ENCODE measurements at regions not wholly inside any gene's neighbourhood (a gene's known extent, or its start where the extent isn't known, plus 50 kb on each side); places are given as distances from the start of the nearest gene placed in this dataset.

GRCh38 chr17:83192161-83192788, 112.9 kb downstream of the METRNL start:
- no peak for DNase-seq

DNA sequence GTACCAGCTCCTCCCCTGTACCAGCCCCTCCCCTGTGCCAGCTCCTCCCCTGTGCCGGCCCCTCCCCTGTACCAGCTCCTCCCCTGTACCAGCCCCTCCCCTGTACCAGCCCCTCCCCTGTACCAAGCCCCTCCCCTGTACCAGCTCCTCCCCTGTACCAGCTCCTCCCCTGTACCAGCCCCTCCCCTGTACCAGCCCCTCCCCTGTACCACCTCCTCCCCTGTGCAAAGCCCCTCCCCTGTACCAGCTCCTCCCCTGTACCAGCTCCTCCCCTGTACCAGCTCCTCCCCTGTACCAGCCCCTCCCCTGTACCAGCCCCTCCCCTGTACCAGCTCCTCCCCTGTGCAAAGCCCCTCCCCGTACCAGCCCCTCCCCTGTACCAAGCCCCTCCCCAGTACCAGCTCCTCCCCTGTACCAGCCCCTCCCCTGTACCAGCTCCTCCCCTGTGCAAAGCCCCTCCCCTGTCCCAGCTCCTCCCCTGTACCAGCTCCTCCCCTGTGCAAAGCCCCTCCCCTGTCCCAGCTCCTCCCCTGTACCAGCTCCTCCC, 113.5 kb downstream of the METRNL start:
- peak in 1 of 2 donors; percentile 19 for DNase-seq

DNA sequence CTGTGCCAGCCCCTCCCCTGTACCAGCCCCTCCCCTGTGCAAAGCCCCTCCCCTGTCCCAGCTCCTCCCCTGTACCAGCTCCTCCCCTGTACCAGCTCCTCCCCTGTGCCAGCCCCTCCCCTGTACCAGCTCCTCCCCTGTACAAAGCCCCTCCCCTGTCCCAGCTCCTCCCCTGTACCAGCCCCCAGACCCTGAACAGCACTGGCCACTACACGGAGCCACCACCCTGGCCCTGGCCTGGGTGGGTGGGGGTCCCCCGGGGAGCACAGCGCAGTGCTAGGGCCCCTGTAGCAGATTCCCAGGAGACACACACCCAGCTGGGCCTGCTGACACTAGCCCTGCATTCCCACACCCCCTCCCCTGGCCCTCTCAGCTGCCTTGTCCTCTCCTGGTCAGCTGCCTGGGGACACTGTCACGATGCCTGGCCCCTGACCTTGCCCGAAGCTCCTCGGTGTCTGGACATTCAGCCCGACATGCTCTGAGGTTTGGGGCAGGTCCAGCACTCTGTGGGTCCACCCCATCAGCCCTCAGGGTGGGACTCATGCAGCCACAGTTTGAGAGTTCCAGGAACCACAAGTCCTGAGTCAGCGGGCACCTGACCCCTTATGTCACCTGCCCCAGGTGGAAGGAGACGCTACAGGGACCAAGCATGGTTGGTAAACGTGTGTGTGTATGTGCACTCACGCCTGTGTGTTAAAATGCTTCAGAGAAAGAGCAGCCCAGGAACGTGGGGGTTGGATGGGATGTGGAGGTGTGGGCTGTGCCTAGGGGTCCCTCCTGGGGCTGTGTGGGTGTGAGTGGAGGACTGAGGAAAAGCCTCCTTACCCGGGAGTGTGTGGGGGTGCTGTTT, 114.2 kb downstream of the METRNL start:
- DNase-seq, result peak in 1 of 2 donors; percentile 44

DNA sequence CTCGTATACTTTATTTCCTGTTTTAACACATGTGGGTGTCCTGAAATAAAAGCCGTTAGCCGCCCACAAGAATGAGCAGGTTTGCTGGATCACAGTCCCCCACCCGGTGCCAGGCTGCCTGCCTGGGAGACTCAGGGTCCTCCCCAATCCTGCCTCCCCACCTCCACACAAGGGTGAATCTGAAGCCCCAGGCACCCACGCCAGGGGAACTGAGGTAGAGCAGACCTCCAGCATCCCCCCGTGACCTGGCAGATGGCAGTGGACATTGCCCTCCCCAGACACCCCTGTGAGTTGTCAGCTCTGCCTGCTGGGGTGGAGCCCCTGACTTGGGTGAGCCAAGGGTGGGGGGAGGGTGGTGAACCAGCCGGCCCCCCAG, 114.8 kb downstream of the METRNL start:
- no peak for DNase-seq

DNA sequence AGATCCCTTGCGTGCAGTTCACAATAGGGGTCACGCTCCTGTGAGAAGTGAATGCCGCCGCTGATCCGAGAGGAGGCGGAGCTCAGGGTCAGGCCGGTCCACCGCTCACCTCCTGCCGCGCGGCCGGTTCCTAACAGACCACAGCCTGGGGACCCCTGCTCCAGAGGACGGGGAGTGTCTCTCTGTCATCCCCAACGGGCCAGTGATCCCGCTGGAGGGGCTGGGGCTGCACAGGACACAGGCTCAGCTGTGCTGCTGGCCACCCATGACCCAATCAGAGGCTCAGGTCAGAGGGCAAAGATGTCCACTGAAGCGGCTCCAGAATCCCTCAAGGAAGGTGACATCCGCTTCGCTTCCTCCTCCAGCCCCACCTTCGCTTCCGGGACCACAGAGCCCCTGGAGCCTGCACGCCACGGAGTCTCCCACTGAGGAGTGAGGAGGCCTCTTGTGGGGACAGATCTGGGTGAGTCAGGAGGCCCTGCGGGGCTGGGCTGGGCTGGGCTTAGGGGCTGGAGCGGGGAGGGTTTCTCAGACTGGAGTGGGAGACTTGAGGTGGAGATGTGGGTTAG, 115.4 kb downstream of the METRNL start:
- DNase-seq, result no peak

- DNase-seq, result no peak
Measured at GRCh38 chr17:83195330-83196023, 116.1 kb downstream of the METRNL start.

- no peak for DNase-seq
Measured at GRCh38 chr17:83196024-83196365, 116.6 kb downstream of the METRNL start.

DNA sequence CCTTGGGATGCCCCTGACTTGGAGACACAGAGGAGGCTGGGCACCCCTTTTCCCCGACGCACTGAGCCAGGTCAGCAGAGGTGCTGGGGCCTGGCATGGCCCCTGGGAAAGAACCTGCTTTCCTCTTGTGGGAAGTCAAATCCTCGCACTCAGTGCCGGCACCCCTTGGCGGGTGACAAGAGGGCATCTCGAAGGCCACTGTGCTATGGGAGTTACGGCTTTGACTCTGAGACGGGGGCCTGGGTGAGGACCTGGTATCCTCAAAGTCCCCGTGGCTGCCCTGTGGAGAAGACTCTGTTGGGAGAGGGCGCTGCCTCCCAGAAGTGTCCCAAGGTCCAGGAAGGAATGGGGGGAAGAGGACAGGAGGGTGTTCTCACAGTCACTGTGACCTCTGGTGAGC, 117.0 kb downstream of the METRNL start:
- no peak for DNase-seq

GRCh38 chr17:83196973-83197880, 117.8 kb downstream of the METRNL start:
- no peak for DNase-seq

GRCh38 chr17:83198366-83199341, 119.2 kb downstream of the METRNL start:
- DNase-seq, result no peak

DNA sequence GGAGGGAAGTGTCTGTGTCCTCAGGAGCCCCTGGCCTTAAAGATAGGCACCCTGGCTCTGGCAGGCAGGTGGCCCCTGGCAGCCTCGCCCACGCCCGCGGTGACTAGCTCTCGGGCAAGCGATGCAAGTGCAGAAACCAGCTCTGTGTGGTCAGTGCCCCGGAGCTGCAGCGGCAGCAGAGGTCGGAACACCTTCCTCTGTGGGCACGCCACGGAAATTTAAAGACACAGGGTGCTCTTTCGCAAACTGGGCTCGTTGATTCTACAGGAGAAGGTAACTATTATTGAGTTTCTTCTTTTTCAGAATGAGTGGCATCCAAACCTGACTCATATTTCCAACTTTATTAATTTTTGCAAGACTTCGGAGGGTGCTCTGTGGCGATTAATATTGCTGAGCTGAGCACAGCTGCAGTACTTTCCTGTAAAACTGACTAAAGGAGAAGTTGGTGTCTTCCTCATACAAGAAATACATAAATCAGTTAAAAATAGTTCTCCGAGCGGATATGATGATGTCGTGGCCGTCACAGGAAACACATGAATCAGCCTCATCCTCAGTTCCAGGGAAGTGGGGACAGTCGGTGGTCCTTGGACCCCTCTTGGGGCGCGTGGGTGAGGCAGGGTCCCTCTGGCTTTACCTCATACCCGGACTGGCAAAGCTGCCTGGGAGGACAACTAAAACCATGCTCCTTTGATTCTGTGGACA, 120.2 kb downstream of the METRNL start:
- DNase-seq, result peak; percentile 51 to 80

GRCh38 chr17:83200231-83200699, 120.9 kb downstream of the METRNL start:
- peak; percentile 72 to 85 for DNase-seq

GRCh38 chr17:83200751-83201150, 121.3 kb downstream of the METRNL start:
- DNase-seq, result no peak

DNA sequence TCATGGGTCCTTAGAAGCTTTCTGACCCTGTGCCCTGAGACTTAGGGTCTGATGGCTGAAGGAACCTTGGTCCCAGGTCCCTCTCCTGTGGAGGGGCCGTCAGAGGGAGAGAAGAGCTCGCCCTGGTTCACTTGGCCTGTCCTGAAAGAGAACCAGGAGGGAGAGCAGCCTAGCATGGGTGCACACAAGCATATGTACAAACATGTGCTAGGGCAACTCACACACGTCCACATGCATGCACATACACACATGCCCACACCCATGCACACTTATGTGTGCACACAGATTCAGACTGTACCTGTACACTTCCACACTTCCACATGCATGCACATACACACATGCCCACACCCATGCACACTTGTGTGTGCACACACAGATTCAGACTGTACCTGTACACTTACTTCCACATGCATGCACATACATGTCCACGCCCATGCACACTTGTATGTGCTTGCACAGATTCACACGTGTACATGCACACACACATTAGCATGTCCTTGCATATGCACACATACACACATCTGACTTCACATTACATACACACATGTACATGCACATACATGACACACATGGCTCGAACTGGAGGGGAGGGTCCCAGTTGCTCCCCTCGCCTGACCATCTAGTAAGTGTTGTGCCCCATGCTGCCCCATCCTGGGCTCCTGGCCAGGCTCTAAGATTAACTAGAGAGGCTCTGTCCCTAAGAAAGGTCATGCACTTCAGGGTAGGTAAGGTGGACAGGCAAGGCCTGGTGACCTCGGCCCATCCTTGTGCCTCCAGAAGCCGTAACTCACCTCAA, 122.0 kb downstream of the METRNL start:
- DNase-seq, result no peak

DNA sequence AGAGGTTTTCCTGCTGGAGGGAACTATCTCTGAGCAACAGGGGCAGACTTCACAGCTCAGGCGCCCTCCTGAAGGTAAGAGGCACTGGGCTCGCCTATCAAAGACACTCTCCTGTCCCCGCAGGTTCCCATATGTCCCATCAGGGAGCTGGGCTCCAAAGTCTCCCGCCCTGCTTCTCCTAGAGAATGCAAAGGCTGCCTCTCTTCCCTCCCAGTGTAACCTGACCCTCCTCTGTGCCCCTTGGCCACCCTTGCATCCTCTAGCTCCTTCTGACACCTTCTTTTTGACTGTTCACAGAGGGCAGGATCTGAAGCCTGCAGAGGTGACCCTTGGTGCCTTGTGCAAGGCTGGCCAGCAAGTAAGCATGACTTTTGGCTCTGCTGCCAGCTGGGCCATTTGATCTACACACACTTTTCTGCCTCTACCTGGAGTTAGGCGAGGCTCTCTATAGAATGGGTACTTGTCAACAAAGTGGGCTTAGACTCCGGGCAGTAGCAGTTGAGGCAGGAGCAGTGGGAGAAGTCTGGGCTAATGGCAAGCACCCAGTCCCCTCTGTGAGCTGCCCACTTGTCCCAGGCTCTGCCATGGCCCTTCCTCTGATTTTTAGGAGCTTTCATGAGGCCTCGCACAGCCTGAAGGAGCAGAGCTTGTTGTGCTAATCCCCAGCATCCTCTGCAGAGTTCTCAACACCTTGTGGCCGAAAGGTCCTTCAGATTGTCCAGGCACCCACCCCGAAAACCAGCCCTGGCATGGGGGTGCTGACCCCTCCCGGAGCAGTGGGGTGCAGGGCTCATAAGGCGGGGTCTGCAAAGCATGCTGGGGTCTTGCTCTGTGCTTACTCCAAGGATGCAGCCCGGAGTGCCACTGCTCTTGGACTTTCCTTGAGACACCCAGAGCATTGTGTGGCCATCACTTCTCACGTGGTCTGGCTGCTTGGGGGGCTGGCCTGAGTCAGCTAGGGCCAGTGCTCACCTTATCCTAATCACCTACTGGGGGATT, 122.9 kb downstream of the METRNL start:
- DNase-seq, result no peak

- DNase-seq, result peak in 1 of 2 donors; percentile 79
Measured at GRCh38 chr17:83203073-83203471, 123.7 kb downstream of the METRNL start.

GRCh38 chr17:83203472-83204221, 124.2 kb downstream of the METRNL start:
- DNase-seq, result no peak

Data from CD4-positive, alpha-beta T cell treated with Interleukin-1 beta for 1 hour (primary cell).